Glutamatergic neuron (in vitro differentiated cells): ENCODE measurements at regions not wholly inside any gene's neighbourhood (a gene's known extent, or its start where the extent isn't known, plus 50 kb on each side); places are given as distances from the start of the nearest gene placed in this dataset.

Experiments
- DNase-seq: peaks from one replicate; pipeline ENCODE4 v3.0.0; 2022
- H3K27ac Mint-ChIP-seq: one replicate; pipeline ENCODE4 v1.8.0; 2020; ENCODE audit warnings: mild to moderate bottlenecking, mixed read lengths, inconsistent platforms; ENCODE audit not compliant: unreplicated experiment
- H3K27me3 Mint-ChIP-seq: one replicate; pipeline ENCODE4 v1.8.0; 2020; ENCODE audit warnings: mild to moderate bottlenecking, moderate library complexity, mixed read lengths, inconsistent platforms; ENCODE audit not compliant: unreplicated experiment
- H3K36me3 Mint-ChIP-seq: one replicate; pipeline ENCODE4 v1.8.0; 2020; ENCODE audit warnings: mild to moderate bottlenecking, mixed read lengths, inconsistent platforms; ENCODE audit not compliant: unreplicated experiment
- H3K4me1 Mint-ChIP-seq: one replicate; pipeline ENCODE4 v1.8.0; 2020; ENCODE audit warnings: mild to moderate bottlenecking, low read depth, mixed read lengths, inconsistent platforms; ENCODE audit not compliant: unreplicated experiment
- H3K4me3 Mint-ChIP-seq: one replicate; pipeline ENCODE4 v1.8.0; 2020; ENCODE audit warnings: mild to moderate bottlenecking, mixed read lengths, inconsistent platforms; ENCODE audit not compliant: unreplicated experiment
- H3K9me3 Mint-ChIP-seq: one replicate; pipeline ENCODE4 v1.8.0; 2020; ENCODE audit warnings: mild to moderate bottlenecking, moderate library complexity, mixed read lengths, inconsistent platforms; ENCODE audit not compliant: unreplicated experiment
- TF ChIP-seq, protein P1 (sequence below): fragments of 200-600 bp; sonication (generic); IDR thresholded peaks from one replicate; pipeline ENCODE4 v1.5.0; 2021; ENCODE audit not compliant: partially characterized antibody, unreplicated experiment

- DNase-seq, result no peak
- Mint-ChIP-seq H3K27ac (no peak overlapping the region), H3K9me3 (no peaks in the 10 kb centered on the region), H3K36me3 (no peaks in the 10 kb centered on the region), H3K27me3 (no peaks in the 10 kb centered on the region), H3K4me3 (no peak overlapping the region), H3K4me1 (no peaks in the 10 kb centered on the region)
- TF ChIP-seq, protein P1, sequence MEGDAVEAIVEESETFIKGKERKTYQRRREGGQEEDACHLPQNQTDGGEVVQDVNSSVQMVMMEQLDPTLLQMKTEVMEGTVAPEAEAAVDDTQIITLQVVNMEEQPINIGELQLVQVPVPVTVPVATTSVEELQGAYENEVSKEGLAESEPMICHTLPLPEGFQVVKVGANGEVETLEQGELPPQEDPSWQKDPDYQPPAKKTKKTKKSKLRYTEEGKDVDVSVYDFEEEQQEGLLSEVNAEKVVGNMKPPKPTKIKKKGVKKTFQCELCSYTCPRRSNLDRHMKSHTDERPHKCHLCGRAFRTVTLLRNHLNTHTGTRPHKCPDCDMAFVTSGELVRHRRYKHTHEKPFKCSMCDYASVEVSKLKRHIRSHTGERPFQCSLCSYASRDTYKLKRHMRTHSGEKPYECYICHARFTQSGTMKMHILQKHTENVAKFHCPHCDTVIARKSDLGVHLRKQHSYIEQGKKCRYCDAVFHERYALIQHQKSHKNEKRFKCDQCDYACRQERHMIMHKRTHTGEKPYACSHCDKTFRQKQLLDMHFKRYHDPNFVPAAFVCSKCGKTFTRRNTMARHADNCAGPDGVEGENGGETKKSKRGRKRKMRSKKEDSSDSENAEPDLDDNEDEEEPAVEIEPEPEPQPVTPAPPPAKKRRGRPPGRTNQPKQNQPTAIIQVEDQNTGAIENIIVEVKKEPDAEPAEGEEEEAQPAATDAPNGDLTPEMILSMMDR, result no peak
Measured at GRCh38 chr4:29853833-29854232, 866.3 kb upstream of the PCDH7 start.

- TF ChIP-seq, protein P1, result no peak
- DNase-seq, result no peak
- no peak overlapping the region for H3K4me3 Mint-ChIP-seq
- no peak overlapping the region for H3K27ac Mint-ChIP-seq
- no peaks in the 10 kb centered on the region for H3K36me3 Mint-ChIP-seq
- no peaks in the 10 kb centered on the region for H3K9me3 Mint-ChIP-seq
- H3K27me3 Mint-ChIP-seq, result no peaks in the 10 kb centered on the region
- no peaks in the 10 kb centered on the region for H3K4me1 Mint-ChIP-seq
Measured at GRCh38 chr4:29861307-29861706, 858.9 kb upstream of the PCDH7 start.

GRCh38 chr4:29867412-29867811 lies 852.8 kb upstream of the PCDH7 start:
- TF ChIP-seq, protein P1, result no peak
- Mint-ChIP-seq H3K4me3 (no peak overlapping the region), H3K27ac (no peak overlapping the region), H3K4me1 (no peaks in the 10 kb centered on the region), H3K9me3 (no peaks in the 10 kb centered on the region), H3K36me3 (no peaks in the 10 kb centered on the region), H3K27me3 (no peaks in the 10 kb centered on the region)
- DNase-seq, result no peak

- no peaks in the 10 kb centered on the region for H3K36me3 Mint-ChIP-seq
- no peak overlapping the region for H3K4me3 Mint-ChIP-seq
- H3K9me3 Mint-ChIP-seq, result no peaks in the 10 kb centered on the region
- H3K27ac Mint-ChIP-seq, result no peak overlapping the region
- no peaks in the 10 kb centered on the region for H3K27me3 Mint-ChIP-seq
- TF ChIP-seq, protein P1, result no peak
- no peaks in the 10 kb centered on the region for H3K4me1 Mint-ChIP-seq
- DNase-seq, result no peak
Measured at GRCh38 chr4:29900336-29900735, 819.8 kb upstream of the PCDH7 start.

DNA sequence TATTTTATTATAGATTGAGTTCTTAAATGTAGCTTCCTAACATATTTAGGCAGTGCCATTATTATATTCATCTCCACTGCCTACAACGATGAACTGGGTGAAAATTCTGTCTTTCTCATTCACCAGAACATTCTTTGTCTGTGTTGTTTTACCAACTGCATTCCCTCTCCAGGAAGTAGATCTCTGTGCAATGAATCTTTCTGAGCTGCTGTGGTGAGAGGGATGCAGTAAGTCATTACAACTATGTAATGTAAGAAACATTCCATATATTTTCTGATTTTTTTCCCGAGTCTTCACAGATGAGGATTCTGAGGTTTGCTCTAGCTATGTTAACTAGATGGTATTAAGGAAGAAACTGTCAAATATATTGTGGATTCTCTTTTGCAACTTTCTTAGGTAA lies 811.9 kb upstream of the PCDH7 start:
- Mint-ChIP-seq H3K4me3 (no peak overlapping the region), H3K4me1 (no peaks in the 10 kb centered on the region), H3K27me3 (no peaks in the 10 kb centered on the region), H3K27ac (no peak overlapping the region), H3K9me3 (peaks cover 3% of the 10 kb centered on the region), H3K36me3 (no peaks in the 10 kb centered on the region)
- TF ChIP-seq, protein P1, result no peak
- no peak for DNase-seq
